GM18520 (cell line): ENCODE measurements at regions not wholly inside any gene's neighbourhood (a gene's known extent, or its start where the extent isn't known, plus 50 kb on each side); places are given as distances from the start of the nearest gene placed in this dataset.

ENCODE experiments used
- ATAC-seq: cut with Tn5 transposase; IDR thresholded peaks from one replicate; pipeline ENCODE4 v1.9.1; 2021; ENCODE audit not compliant: unreplicated experiment

DNA sequence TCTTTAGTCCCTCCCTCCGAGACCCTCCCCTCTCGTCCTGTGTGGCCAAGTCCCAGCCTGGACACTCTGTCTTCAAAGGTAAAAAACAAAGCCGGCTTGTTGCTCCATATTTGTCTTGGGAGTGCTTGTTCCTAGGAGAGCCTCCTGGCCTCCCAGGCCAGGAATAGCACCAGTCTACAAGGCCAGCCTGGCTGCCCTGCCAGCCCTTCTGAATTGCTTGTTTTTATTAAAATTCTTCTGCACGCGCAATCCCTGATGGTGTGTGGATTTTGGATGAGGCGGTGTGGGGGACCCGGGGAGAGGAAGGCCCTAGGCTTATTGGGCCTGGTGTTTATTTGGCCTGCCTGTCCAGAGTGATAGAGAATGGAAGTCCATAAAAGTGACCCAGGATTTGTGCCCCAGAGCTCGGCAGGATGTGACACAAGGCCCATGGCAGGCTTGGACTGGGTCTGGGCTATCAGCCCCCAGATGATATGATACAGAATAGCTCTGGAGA is 297.3 kb downstream of the CYP26B1 start:
- ATAC-seq = no peak

DNA sequence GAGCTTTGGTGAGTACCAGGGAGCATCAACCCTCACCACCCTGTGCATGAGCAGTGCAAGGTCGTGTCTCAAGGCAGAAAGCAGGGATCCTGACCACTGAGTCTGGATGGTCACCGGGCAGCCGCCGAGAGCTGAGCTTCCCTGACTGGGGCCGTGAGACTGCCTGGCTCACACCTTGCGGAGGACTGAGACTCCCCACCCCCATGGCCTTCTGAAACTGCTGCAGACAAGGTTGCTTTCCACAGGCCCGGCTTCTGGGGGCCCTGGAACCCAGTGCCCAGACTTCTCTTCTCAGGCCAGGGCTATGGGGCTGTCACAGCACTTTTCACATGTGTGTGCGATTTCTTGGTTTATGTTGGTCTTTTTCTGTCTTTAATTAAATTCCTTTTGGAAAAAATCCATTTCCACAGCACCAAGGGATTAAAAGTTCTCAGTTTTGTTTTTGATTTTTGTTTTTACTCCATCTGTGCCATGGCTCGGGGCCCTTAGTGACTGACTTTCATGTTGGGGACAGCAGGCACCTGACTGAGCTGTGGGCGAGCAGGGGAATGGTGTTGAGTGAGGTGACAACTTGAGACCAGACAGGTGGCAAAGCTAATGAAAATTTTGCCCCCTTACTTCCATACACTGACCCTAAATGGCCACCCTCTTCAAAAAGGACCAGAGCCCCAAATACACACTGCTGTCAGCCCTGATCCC is 297.9 kb downstream of the CYP26B1 start:
- ATAC-seq = no peak

- ATAC-seq = no peak
These were observed 298.6 kb downstream of the CYP26B1 start for GRCh38 chr2:71849111-71849510.

DNA sequence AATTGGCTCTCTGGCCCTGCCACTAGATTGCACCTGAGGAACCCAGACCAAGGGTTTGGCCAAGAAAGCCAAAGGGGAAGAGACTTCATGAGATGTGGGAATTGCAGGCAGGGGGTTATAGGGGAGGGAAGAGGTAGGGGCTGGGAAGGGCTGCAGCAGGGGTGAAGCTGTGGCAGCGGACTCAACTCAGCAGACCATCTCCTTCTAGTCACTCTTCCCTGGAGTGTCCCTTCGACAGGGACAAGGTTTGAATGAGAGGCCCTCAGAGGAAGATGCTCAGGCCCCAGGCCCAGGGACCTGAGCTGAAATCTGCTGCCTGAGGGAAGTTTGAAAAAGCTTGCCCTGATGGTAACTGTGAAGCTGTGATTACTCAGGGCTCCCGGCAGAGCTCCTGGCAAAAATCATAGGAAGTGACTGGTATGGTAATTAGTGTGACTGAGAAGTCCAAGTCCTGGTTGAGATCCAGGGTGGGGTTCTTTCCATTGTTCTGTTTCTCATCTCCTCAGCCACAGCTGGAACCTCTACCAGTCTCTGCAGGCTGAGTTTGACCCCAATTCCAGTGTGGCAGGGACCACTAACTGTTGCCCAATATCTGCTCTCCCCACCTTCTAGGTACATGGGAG is 300.9 kb downstream of the CYP26B1 start:
- no peak for ATAC-seq

DNA sequence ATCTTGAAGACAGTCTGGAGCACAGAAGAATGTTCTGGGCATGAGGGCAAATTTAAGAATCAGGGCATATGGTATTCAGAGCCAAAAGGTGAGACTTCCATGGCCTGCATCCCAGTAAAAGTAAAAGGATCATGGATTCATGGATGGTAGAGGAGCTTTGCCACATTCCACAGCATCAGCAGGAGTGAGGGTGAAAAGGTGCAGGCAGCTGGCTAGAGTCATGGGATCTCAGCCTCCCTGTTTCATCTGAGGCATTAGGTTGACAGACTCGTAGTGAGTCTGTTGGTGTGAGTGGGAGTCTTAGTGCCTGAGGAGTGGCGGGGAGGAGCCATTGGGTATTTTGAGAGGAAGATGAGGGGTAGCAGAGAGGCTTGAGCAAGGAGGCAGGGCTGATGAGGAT is 301.6 kb downstream of the CYP26B1 start:
- no peak for ATAC-seq

GRCh38 chr2:71844967-71845366 is 302.7 kb downstream of the CYP26B1 start:
- ATAC-seq = no peak

DNA sequence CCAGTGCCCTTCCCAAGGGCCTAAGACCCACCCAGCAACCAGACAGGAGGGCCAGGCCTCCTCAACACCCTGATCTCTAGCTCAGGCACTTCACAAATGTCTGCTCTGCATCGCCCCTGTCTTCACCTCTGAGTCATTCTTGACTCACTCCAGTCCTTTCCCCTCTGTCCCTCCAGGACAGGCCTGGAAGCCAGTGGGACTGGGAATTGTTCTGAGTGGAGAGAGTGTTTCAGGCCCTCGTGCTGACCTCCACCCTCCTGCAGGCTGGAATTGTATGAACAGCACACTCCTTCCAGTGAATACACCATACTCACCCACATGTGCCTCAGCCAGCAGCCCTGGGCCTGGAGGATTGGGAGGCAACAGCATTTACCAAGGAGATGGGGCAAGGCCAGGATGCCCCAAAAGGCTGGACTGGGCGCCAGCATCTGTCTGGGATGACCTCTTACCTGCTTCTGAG is 304.2 kb downstream of the CYP26B1 start:
- no peak for ATAC-seq

GRCh38 chr2:71842744-71843143 is 304.9 kb downstream of the CYP26B1 start:
- ATAC-seq = no peak

GRCh38 chr2:71839826-71840225 is 307.8 kb downstream of the CYP26B1 start:
- no peak for ATAC-seq

GRCh38 chr2:71834796-71835195 is 312.9 kb downstream of the CYP26B1 start:
- ATAC-seq = no peak

DNA sequence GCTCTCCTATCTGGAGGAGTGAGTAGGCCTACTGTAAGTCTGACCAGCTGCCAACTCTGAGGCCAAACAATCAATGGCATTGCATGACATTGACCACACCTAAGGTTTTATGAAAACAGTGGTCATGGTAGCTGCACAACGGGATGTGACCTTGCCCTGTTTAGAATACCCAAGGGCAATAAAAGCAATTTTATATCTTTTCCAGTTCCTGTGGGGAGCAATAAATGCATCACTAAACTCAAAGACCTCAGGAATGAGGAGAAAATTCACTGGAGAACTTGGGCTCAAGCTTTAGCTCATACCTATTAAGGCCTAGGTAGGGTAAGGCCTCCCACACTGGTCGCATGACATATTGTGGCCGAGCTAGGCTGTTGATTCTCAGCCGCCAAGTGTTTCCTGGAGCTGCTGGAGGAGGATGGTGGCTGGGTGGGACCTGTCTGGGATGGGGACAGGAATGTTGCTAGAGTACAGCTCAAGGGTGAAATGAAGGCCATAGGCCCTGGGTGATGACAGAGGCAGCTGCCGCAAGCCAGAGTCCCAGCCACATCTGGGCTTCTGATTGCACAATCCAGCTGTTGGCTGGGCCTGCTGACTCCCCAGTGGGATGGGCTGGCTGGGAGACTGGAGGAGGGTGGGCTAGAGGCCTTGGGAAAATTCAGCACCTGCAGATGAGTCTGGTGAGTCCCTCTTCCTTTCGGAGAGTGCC is 313.7 kb downstream of the CYP26B1 start:
- ATAC-seq = no peak

DNA sequence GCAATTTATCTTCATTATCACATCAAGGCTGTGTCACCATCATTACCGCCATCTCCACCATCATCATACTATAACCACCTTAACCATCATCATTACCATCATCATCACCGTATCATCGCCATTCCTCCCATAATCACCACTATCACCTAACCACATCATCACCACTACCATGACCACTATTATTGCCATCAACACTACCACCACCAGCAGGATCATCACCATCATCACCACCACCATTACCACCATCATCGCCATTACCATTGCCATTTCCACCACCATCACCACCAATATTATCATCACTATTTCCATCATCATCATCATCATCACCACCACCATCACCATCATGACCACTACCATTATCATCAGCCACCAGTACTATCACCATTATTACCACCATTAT is 314.4 kb downstream of the CYP26B1 start:
- ATAC-seq = no peak

DNA sequence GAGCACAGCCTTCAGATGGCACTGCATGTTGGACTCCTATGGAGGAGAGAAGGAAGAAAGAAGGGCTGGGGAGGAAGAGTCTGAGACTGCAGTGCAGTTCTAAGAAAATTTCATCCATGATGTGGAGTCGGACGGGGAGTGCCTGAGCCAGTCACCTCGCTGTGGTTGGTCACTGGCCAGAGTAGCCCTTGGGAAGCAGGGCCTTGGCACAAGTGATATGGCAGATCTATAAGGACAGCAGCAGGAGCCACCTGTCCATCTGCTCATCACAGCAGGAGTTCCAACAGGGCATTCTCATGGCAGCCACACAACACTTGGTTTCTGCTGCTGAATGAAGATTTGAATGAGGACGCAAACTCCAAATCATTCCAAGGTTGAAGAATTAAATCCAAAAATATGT is 314.8 kb downstream of the CYP26B1 start:
- no peak for ATAC-seq

DNA sequence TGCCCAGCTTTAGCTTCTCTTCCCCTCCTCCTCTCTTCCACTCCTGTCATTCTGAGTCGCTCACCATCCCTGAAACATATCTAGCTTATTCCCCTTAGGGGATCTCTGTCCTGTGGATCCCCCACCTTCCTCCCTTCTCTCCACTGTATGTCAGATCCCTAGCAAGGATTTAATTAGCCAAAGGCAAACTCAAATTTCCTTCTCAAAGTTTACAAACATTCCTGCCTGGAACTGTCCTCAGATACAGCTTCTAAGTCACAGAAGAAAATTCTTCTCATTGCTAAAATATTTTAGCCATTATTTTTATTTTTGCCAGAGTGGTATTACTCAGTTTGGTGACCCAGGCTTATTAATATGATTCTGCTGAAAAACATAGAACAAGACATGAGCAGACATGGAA is 315.3 kb downstream of the CYP26B1 start:
- ATAC-seq = no peak

DNA sequence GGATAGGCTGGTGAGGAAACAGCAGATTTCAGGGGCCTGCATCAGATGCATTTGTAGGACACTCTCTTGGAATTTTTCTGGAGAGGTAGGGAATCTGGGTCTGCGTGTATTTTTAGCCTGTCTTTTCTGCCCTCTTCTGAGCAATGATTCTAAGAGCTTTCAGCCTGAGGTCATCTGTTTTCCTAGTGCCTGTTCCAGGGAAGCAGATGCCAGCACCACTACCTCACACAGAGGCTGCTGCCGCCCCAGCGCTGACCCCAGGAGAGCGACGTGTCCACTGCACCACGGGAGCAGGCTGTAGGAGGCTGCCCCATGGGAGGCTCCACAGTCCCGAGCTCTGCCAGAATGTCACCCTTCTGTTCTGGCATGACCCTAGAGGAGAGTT is 316.5 kb downstream of the CYP26B1 start:
- no peak for ATAC-seq

GRCh38 chr2:71830497-71831192 is 317.0 kb downstream of the CYP26B1 start:
- no peak for ATAC-seq

GRCh38 chr2:71829008-71829407 is 318.7 kb downstream of the CYP26B1 start:
- ATAC-seq = no peak

DNA sequence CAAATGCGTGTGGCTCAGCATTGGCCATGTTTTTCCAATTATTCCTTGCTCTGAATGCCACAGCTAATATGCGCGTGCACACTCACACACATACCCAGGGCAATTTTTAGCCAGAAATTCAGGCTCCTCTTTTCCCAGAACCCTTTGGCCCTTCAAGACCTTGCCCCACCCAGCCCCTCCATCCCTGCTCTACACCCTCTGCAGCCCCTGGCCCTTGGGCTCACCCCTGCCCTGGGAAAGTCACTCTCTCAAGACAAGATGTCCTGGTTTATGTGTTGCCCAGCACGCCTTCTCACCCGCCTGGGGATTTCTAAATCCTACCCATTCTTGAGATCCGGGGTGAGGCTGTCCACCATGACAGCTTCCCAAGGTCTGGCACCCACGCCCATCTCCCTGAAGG is 319.7 kb downstream of the CYP26B1 start:
- ATAC-seq = no peak

DNA sequence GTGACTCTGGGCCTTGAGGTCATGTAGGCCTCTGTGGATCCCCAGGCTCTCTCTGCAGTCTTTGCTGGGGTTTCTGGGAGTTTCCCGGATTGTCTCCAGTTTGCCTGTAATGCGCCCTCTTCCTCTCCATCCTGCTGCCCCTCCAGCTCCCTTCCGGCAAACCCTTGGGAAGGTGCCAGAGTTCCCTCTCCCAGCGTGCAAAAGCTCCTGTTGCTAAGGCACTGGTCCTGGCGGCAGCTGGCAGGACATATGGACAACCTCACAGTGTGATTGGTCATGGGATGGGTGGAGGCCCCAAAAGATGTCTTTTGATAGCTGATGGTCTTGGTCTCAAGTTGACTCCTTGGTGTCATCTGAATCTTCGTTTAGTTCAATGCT is 320.1 kb downstream of the CYP26B1 start:
- no peak for ATAC-seq

- no peak for ATAC-seq
These were observed 320.7 kb downstream of the CYP26B1 start for GRCh38 chr2:71826826-71827523.

DNA sequence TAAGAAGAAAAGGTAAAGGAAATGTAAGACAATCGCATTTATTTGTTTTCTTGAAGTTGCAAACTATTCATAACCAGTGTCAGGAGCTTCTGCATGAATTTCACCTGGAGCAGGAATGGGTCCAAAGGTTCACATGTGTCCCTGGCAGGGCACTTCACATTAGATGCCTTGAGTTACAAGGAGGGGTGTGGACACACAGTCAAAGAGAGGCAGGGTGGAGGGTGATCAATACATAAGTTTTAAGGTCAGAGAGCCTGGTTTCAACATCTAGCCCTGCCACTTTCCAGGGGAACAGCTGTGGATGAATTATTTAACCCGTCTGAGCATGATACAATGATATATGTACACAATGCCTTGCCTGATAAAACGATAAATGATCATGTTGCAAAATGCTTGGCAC is 321.4 kb downstream of the CYP26B1 start:
- ATAC-seq = no peak
